Esophagus squamous epithelium (tissue), 5 donors: ENCODE measurements at regions not wholly inside any gene's neighbourhood (a gene's known extent, or its start where the extent isn't known, plus 50 kb on each side); places are given as distances from the start of the nearest gene placed in this dataset.

ENCODE experiments used
- DNase-seq: peaks from one replicate; lab custom pipeline; 2025; lab: John Stamatoyannopoulos, UW
- H3K27ac ChIP-seq, 4 donors: fragments of 200-600 bp; sonication (generic); one replicate each; pipeline ENCODE4 v1.5.1; 2016 to 2019; ENCODE audit warnings: mild to moderate bottlenecking in 1 of 4
- H3K27me3 ChIP-seq, 4 donors: fragments of 200-600 bp; sonication (generic); 1 replicate in 3 of 4; 2 replicates in 1 of 4; pipeline versions ENCODE4 v1.5.1 to v1.6.0; 2017 to 2021; ENCODE audit warnings: antibody characterized with exemption in 1 of 4
- H3K36me3 ChIP-seq, 3 donors: fragments of 200-600 bp; sonication (generic); one replicate each; pipeline ENCODE4 v1.5.1; 2016 to 2019
- H3K4me1 ChIP-seq, 3 donors: fragments of 200-600 bp; sonication (generic); one replicate each; pipeline ENCODE4 v1.5.1; 2017 to 2019
- H3K4me3 ChIP-seq, 4 donors: fragments of 200-600 bp; sonication (generic); 1 replicate in 3 of 4; 2 replicates in 1 of 4; pipeline ENCODE4 v1.5.1; 2016 to 2019; ENCODE audit warnings: mild to moderate bottlenecking in 2 of 4, moderate library complexity in 1 of 4
- H3K9me3 ChIP-seq, 3 donors: fragments of 200-600 bp; sonication (generic); one replicate each; pipeline ENCODE4 v1.5.1; 2016 to 2019
- CTCF ChIP-seq, 6 experiments: fragments of 450-650 bp in 4 of 6; fragments of 200-600 bp in 2 of 6; sonication (generic) in 2 of 6; IDR thresholded peaks; one replicate each; pipeline ENCODE4 v1.5.1; 2016 to 2019; ENCODE audit warnings: antibody characterized with exemption in 6 of 6, mild to moderate bottlenecking in 4 of 6, moderate library complexity in 4 of 6
- POLR2A ChIP-seq, 4 donors: fragments of 450-650 bp; IDR thresholded peaks; one replicate each; pipeline ENCODE4 v1.6.1; 2017; ENCODE audit warnings: antibody characterized with exemption in 4 of 4, mild to moderate bottlenecking in 4 of 4, moderate library complexity in 3 of 4
- WGBS, 2 donors: methylation state at CpG; one replicate each; pipeline ENCODE4 v1.1.5; 2018; 5-methylcytosine and 5-hydroxymethylcytosine counted together
- intact Hi-C: fragments of 100-400 bp; cut with DNase I; formaldehyde crosslinking; loops from one replicate; pipeline ENCODE4 v1.15.0; 2022
- donor health status: DM: yes; HTN: yes; CAD: no.

GRCh38 chr13:39961036-39961435, 305.6 kb downstream of the COG6 start:
- H3K27ac ChIP-seq: no peak overlapping the region
- WGBS, 2 donors: 65 to 70% methylated on average over 1 of the region's 1 CpG
- no peak overlapping the region for H3K4me3 ChIP-seq
- intact Hi-C loops: no loop called here
- no peaks in the 10 kb centered on the region for H3K36me3 ChIP-seq
- no peak for TF ChIP-seq POLR2A (IDR thresholded peaks at IDR 0.05)
- no peak for TF ChIP-seq CTCF (IDR thresholded peaks at IDR 0.05)
- no peak for DNase-seq
- H3K4me1 ChIP-seq: peaks cover 0 to 5% (median 0%) of the 10 kb centered on the region in 3 donors
- H3K9me3 ChIP-seq: no peaks in the 10 kb centered on the region
- H3K27me3 ChIP-seq: no peaks in the 10 kb centered on the region

GRCh38 chr13:39963612-39964011, 308.1 kb downstream of the COG6 start:
- TF ChIP-seq CTCF (IDR thresholded peaks at IDR 0.05): no peak
- TF ChIP-seq POLR2A (IDR thresholded peaks at IDR 0.05): no peak
- Histone ChIP-seq H3K4me3 (no peak overlapping the region), H3K9me3 (no peaks in the 10 kb centered on the region), H3K27me3 (no peaks in the 10 kb centered on the region), H3K4me1 (no peaks in the 10 kb centered on the region), H3K36me3 (no peaks in the 10 kb centered on the region), H3K27ac (no peak overlapping the region)
- DNase-seq: no peak
- WGBS, 2 donors: 73 to 90% methylated on average over 1 of the region's 1 CpG
- intact Hi-C loops: no loop called here

- TF ChIP-seq CTCF (IDR thresholded peaks at IDR 0.05) (no peak), POLR2A (IDR thresholded peaks at IDR 0.05) (no peak)
- intact Hi-C loops: no loop called here
- DNase-seq: no peak
- Histone ChIP-seq H3K4me3 (no peak overlapping the region), H3K27me3 (no peaks in the 10 kb centered on the region), H3K4me1 (no peaks in the 10 kb centered on the region), H3K36me3 (no peaks in the 10 kb centered on the region), H3K9me3 (no peaks in the 10 kb centered on the region), H3K27ac (no peak overlapping the region)
- 89 to 96% methylated on average over 3 of the region's 3 CpGs for WGBS, 2 donors
Measured at GRCh38 chr13:39965309-39965708, 309.8 kb downstream of the COG6 start.

DNA sequence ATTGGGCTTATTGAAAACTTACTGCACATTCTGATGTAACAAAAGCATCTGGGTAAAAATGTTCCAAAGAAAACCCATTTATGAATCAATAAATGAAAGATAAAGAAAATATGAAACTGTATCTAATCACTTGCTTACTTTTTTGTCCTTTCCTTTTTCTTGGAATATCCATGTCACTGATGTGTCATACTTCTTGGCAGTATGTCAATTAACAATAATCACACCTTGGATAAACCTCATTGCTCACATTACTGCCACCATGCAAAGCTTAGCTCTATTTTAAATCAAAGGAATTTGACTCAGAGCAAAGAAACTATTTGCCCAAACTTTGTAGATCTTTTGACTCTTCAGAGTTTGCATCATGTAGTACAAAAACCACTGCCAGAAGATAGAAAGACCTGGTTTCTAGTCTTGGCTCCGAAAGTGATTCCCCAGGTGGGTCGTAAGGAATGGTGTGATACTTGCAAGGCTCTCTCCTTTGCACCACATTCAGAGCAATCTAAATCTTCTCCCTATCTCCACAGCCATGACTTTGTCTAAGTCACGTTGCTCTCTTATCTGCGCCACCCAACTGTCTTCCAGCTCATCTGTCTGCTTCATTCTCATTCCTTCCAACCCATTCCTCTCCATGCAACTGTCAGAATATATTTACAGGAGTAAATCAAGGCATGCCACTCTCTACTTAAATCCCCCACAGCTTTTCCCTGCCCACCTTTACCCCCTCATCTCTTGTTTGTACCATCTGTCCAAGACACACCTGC, 311.9 kb downstream of the COG6 start:
- Histone ChIP-seq H3K36me3 (no peaks in the 10 kb centered on the region), H3K4me1 (no peaks in the 10 kb centered on the region), H3K4me3 (no peak overlapping the region), H3K27me3 (no peaks in the 10 kb centered on the region), H3K9me3 (no peaks in the 10 kb centered on the region), H3K27ac (no peak overlapping the region)
- intact Hi-C loops: no loop called here
- DNase-seq: no peak
- WGBS, 2 donors: 69 to 74% methylated on average over 4 of the region's 4 CpGs
- TF ChIP-seq CTCF (IDR thresholded peaks at IDR 0.05): no peak
- no peak for TF ChIP-seq POLR2A (IDR thresholded peaks at IDR 0.05)

DNA sequence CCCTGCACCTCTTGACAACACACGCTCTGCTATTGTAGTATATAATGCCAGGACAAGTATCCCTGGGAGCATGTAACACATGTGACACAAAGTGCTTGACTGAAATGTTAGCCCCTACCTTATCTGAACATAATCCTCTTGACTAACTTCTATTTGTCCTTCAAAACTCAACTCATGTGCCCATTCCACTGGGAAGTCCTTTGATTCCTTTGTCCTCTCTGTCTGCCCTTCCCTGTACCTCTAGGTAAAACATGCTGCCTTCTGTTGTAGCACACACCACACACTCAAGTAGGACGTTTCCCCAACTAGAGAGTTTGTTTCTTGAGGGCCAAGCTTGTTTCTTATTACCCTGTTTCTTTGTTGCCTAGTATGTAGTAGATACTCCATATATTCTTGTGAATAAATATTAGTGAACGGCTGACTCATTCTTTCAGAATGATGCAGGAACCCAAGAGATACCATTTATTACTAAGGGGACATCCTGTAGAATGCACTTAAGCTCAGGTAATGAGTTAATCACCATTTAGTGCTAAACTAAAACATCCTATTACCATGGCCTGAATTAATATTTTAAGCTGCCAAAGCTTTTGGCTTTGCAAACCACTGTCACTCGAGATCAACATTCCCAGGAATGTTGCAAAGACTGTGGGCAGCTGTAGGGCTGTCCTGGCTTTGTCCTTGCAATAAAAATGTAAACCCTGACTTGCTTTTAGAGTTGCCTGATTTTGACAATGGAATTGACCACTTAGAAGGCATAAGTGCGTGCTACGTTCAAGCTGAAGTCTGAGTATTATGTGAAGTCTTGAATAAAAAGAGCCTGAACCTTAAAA, 313.4 kb downstream of the COG6 start:
- Histone ChIP-seq H3K4me1 (no peaks in the 10 kb centered on the region), H3K36me3 (no peaks in the 10 kb centered on the region), H3K27ac (no peak overlapping the region), H3K27me3 (no peaks in the 10 kb centered on the region), H3K4me3 (no peak overlapping the region), H3K9me3 (no peaks in the 10 kb centered on the region)
- intact Hi-C loops: no loop called here
- DNase-seq: no peak
- WGBS, 2 donors: 74 to 76% methylated on average over 6 of the region's 6 CpGs
- TF ChIP-seq POLR2A (IDR thresholded peaks at IDR 0.05) (no peak), CTCF (IDR thresholded peaks at IDR 0.05) (no peak)
